GM18520 (cell line): ENCODE measurements at regions not wholly inside any gene's neighbourhood (a gene's known extent, or its start where the extent isn't known, plus 50 kb on each side); places are given as distances from the start of the nearest gene placed in this dataset.
"Not testable (repeated sequence)": the region's sequence is repeated elsewhere in the genome, so short reads cannot be mapped to it uniquely, and the experiment has no call there.

Experiments
- ATAC-seq: cut with Tn5 transposase; IDR thresholded peaks from one replicate; pipeline ENCODE4 v1.9.1; 2021; ENCODE audit not compliant: unreplicated experiment

DNA sequence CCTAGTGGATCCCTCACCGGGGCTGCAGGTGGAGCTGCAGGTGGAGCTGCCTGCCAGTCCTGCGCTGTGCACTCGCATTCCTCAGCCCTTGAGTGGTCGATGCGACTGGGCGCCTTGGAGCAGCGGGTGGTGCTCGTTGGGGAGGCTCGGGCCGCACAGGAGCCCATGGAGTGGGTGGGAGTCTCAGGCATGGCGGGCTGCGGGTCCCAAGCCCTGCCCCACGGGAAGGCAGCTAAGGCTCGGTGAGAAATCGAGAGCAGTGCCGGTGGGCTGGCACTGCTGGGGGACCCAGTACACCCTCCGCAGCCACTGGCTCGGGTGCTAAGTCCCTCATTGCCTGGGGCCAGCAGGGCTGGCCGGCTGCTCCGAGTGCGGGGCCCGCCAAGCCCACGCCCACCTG lies 351.8 kb upstream of the CITED2 start:
- not testable (repeated sequence) for ATAC-seq

DNA sequence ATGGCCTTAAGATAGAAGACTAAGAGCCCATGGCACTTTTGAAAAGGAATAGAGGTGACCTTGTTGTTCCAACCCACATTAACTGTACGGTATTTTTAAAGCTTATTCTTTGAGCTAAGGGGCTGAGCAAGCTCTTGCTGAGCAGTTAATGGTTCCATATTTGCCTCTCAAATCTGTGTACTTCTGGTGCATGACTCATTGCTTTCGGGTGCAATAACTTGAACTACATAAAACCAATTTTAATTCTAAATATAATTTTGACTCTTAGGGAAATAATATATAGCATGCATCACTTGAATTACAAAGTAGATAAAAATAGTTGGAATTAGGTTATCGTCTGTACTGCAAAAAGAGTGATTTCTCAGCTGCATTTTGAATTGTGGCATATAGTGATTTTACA lies 348.1 kb upstream of the CITED2 start:
- ATAC-seq, result no peak

DNA sequence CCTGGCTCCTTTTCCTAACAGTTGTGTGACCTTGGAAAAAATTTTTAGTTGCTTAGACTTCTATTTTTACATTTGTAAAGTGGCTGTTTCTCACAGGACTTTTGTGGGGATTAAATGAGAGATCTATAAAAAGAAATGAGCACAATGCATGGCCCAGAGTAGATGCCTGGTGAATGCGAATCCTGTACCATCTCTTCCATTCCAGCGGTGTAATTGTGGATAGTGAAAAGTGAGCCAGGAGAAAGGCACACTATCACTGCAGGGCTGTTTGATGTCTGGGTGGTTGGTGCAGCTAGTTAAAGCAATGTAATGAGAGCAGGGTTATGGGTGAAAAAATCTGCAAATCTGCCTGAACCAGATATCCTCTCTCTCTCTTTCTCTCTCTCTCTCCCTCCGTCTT lies 347.5 kb upstream of the CITED2 start:
- no peak for ATAC-seq

DNA sequence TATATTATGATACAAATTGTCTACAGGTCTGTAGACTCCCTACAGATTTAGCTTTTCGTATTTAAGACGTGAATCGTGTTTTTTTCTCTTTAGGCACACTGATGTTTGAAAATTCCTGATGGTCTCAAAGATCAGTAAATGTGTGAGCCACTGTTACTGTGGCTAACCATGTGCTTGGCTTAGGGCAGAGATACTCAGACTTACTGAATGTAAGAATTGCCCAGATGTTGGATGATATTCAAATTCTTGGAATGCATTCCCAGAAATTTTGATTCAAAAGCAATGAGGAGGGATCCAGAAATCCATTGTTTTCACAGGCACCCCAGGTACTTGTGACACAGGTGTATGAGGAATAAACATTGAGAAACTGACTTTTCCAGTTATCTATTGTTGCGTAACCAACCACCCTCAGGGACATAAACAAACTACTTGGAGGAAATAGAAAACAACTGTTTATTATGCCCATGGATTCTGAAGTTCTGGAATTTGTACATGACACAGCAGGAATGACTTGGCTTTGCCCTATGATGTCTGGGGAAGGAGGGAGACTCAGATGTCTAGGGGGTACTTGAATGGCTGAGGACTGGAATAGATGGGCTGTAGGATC lies 339.6 kb upstream of the CITED2 start:
- no peak for ATAC-seq

DNA sequence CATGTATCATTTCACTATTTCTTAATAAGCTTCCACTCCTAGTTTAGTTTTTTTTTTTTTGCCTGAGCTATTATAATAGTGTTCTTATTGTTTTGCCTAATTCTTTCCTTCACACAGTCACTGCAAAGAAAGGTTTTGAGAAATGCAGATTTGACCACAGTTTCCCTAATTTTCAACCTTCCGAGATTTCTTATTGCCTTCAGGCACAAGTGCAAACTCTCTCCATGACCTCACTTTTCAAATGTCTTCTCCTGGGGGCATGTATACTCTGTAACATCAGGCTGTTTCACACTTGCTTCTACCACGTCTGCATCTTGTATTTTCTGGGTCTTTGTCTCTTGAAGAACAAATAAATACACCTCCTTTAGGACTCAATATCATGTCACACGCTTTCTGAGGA lies 339.0 kb upstream of the CITED2 start:
- no peak for ATAC-seq

DNA sequence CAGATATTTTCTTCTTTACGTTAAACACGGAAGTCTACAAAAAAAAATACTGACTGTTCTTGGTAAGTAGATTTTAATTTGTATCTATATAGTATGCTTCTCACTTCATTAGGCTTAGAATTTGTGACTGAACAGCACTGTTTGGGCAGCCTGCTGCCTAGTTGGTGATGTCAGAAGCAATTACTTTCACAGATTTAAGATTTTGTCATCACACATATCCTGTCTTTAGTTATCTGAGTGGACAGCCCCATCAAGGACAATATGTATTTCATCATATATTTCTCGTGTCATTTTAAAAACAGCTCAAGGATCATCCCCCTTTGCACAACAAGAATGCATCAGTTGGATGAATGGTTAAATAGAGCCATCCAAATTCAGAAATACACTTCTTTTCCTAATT lies 338.4 kb upstream of the CITED2 start:
- ATAC-seq, result no peak

DNA sequence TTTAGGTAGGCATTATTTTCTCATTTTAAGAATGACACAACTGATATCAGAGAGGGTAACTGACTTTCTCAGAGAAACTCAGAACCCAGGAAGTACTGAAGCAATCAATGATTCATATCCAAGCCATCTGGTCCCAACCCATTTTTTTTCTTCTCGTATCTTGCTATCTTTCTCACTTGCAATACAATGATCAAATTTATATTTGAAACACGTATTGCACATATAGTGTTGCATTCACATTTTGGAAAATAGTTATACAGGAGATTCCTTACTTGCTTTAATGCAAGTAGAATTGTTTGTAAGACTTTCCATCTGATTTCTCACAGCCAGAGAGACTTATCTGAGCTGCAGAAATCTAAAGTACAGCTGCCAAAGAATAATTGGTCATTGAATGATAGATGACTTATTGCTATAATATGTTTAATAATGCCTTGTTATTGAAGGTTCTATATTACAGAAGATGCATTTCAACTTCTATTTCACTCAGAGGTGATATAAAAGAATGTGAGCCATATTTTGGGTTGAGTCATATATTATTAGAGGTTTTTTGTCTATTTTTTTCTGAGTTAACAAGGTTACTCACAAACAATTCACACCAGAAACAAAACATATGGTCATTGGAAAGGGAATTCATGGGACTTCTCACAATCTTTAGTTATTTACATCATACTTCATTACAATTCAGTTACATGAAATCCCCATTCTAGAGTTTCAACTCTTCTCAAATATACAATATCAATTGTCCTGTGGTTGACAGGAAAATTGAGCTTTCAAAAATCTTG lies 337.5 kb upstream of the CITED2 start:
- no peak for ATAC-seq

DNA sequence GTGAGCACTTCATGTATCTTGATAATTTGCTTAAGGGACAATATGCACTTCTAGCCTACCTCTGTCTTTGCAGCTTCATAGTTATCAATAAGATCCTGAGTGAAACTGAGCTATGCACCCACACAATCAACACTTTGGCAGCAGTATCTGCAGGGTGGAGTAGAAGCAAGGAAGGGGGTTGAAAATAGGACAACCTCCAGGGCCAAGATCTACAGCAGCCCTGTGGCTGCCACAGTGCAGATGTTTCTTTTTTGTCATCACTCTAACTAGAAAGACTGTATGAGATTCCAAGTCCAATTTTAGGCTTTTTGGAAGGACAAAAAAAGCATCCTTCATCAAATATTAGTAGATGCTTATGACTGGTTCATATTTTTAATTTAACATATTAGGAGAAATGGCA lies 336.1 kb upstream of the CITED2 start:
- no peak for ATAC-seq

DNA sequence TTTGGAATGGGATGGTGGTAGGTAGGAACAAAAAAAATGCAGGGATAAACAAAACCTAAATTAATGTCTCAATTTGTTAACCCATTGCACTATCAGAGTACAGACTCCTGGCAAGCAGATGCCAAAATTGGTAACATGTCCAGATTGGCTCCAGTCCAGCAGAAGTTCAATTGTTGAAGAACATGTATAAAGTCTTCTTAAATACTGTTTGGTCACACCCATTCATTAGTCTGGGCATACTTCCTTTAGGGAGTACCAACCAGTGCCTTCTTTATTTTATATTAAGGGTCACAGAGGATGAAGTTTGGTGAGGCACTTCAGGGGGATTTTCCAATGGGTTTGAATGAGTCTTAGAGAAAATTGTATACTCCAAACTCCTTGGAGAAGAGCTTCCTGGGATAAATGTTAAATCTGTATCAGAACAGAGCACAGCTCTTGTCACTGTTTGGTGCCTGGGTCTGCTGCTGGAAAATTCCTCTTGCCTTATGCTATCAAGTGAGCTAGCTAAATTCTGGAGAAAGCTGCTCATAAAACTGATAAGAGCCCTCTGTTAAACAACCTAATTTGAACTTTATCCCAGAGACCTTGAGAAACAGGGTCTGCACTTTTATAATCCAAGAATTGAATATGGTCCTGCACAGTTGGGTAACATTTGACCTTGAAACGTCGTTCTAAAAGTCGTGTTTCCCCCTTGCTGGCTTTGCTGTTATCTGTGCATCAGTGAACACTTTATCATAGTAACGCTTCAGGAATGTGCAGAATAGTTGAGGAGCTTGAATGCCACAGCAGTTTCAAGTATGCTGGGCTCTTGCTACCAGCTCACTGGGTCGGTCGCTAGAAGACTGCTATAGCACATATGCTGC lies 334.1 kb upstream of the CITED2 start:
- no peak for ATAC-seq

DNA sequence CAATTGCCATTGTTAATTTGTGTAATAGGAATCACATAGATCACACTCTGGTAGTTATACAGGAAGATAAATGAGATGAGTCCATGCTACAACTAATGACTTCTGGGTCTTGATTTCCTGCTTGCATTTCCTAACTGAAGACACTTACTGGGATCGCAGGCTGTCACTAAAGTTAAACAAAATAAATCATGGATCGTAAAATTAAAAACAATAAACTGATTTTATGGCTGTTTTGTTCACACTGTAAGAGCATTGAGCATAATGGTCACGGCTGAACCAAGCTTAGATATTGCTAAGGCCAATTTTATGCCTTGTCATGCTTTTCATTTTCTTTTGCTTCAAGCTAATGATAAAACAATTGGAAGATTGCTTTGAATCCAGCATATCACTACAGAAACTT lies 332.5 kb upstream of the CITED2 start:
- no peak for ATAC-seq

DNA sequence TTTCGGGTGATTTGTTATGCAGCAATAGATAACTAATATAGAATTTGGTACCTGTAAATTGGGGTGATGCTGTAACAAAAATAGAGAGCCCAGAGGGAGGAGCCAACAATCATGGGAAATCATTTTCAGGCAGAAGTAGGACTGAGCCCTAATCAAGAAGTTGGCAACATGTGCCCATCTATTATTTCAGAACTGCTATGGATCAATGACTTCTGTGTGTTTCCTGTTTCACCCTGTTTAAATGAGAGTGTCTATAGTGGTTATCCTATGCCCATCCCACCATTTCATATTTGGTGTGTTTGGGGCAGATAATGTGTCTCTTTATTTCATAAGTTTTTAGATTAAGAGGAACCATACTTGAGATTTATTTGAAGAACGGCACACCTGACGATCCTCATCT lies 330.8 kb upstream of the CITED2 start:
- no peak for ATAC-seq

DNA sequence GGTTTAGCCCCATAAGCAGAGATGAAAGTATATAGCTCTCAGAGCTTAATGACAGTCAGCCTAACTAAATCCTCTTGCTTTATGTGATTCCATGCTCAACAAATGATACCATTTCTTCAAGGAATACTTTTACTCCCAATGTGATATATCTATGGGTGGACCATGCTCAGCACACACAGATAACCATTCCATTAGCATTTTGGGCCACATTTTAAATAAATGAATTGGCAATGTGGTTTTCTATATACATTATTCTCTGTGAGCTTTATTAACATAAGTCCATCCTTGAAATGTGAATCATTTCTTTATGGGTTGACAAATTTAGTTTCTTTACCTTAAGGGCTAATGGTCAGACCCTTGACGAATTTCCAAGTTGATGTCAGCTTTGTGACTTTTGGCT lies 329.3 kb upstream of the CITED2 start:
- no peak for ATAC-seq

DNA sequence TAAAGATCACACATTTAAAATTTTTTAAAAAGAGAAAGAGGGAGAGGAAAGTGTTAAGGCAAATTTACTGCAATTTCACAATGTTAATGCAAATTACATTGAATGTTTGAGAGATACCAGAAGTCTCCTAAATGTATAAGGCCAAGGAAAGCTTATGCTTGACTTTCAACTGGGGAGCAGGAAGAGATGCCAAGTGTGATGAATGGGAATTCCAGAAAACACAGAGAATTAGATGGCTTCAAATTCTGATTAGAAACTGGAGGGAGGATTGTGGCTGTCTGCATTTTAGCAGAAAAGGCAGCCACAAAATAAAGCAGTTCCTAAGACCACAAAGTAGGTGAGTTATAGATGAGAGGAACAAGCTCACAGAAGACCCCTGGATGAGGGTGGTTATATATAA lies 328.3 kb upstream of the CITED2 start:
- ATAC-seq, result no peak

DNA sequence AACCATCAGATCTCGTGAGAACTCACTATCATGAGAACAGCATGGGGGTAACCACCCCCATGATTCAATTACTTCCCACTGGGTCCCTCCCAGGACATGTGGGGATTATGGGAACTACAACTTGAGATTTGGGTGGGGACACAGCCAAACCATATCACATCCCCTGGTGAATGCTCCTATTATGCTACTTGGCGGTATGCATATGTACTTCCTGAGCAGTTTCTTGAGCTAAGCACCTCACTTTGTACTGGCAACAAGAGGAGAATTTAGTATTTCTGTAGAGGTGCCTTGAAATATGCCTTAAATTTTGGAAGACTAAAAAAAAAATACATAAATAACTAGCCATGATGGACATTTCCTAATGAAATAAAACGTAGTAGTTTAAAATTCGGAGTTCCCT lies 327.2 kb upstream of the CITED2 start:
- no peak for ATAC-seq

DNA sequence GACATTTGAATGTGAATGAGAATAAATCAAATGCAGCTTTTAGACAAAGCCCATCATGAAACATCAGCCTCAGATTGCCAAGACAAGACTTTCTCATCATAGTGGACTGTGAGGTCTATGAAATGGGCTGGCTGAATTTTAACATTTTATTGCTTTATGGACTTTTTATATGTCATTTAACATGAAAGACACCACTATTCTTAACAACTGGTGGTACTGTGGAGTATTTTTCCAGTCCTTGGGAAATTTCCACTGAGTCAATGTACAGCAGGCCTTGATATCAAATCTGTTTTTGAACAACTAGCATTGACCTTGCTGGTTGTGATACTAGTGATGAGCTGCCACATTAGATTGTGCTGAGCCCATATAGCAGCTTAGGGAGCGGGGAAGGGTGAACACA lies 326.6 kb upstream of the CITED2 start:
- ATAC-seq, result no peak

DNA sequence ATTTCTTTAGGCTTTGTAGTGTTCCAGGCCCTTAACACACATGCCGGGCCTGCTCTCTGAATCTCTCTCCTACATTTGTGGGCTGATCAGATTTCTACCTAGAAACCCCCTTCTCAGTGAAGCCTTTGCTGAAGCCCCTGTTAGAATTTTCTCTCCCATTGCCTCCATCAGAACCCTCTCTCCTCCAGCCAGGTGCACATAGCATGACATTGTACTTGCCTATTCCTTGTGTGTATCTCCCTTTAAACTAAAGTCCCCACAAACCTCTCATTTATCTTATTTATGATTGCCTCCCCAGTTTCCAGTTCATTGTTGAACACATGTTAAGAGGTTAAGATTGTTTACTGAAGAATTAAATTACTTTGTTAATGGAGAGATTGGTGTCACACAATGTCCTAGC lies 325.5 kb upstream of the CITED2 start:
- no peak for ATAC-seq

DNA sequence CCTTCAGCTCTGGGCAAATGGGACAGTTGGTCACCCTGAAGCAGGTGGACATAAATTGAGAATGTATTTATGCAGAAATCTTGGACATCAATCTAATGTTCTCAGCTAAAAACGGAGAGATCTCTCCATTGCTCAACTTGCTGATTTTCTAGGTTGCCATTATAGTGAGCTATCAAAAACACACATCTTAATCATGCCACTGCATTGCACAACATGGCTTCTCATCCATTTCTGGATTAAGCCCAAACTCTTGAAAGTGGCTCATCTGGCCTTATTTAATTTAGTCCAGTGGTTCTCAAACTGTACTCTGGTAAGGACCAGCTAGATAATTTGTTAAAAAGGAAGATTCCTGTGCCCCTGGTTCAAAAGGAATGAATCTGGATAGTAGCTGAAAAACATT lies 324.9 kb upstream of the CITED2 start:
- ATAC-seq, result no peak

DNA sequence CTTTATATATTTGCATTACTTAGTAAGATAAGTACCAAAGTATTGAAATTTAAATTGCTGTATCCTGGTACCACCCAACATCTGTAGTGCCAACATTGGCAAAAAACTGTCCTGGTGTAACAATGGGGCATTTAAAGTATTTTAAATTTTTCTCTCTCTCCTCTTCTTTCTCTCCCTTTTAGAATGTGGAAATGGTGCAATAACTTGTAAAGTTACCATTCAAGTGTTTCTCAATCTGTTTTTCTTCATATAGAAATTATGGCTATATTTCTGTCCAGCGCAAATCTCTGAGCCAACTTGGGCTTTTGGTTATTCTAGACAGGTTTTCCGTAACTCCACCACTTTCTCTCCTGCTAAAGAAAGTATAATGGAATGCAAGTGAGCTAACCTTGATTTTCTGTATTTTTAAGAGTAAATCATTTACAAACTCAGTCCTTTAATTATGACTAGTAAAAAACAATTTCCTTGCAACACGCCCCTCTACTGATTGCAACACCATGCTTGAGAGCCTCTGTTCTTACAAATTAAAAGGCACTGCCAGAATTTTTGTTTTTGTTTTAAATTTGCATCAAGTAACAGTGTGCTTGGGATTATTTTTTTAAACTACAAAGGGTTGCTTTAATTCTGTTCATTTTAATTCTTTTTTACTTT lies 324.2 kb upstream of the CITED2 start:
- ATAC-seq, result no peak

DNA sequence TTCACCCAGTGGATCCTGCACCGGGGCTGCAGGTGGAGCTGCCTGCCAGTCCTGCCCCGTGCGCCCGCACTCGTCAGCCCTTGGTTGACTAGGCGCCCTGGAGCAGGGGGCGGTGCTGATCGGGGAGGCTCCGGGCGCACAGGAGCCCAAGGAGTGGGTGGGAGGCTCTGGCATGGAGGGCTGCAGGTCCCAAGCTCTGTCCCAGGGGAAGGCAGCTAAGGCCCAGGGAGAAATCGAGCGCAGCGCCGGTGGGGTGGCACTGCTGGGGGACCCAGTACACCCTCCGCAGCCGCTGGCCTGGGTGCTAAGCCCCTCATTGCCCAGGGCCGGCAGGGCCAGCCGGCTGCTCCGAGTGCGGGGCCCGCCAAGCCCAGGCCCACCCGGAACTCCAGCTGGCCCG lies 323.4 kb upstream of the CITED2 start:
- ATAC-seq, result not testable (repeated sequence)

DNA sequence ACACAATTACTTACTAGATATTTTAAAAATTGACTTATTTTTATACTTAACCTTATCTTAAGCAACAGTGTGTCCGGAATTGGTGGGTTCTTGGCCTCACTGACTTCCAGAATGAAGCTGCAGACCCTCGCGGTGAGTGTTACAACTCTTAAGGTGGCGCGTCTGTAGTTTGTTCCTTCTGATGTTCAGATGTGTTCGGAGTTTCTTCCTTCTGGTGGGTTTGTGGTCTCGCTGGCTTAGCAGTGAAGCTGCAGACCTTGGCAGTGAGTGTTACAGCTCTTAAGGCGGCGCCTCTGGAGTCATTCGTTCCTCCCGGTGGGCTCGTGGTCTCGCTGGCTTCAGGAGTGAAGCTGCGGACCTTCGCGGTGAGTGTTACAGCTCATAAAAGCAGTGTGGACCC lies 322.5 kb upstream of the CITED2 start:
- ATAC-seq, result not testable (repeated sequence)

DNA sequence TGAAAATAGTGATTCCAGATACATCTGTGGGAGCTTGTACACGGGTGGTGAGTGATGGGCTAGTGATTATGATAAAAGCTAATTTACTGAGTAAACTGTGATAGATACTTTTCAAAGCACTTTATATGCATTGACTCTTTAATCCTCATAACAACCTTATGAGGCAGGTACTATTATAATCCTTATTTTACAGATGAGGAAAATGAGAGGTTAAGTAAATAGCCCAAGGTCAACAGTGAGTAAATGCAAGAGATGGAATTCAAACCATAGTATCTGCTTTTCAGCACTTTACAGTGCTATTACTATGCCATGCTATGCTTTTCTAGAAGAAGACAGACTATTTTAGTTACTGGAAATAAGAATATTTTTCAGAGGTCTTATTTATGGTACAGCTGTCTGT lies 320.9 kb upstream of the CITED2 start:
- ATAC-seq, result no peak

DNA sequence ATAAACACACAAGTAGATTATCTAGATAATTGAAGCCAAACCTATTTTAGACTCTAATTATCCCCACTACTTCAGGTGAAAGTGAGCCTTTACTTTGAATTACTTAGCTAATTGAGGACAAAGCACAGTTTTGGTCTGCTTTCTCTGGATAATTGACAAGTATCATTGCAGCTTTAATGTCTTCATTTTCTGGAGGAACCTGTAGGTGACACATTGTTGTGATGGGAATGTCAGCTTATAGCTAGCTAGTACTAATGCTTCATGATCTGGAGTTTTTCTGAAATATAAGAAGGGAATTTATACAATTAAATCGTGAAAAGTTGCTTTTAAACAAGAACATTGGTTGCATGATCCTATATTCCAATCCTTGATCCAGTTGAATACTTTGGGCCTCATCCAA lies 319.3 kb upstream of the CITED2 start:
- no peak for ATAC-seq
